GM23248 (cell line): ENCODE measurements at regions not wholly inside any gene's neighbourhood (a gene's known extent, or its start where the extent isn't known, plus 50 kb on each side); places are given as distances from the start of the nearest gene placed in this dataset.

Experiments
- DNase-seq: peaks from one replicate; pipeline ENCODE4 v3.0.0-alpha.2; 2015
- H2AFZ ChIP-seq: fragments of 200-600 bp; sonication (generic); 2 replicates; pipeline ENCODE4 v1.6.1; 2016; ENCODE audit warnings: antibody characterized with exemption
- H3F3A ChIP-seq: fragments of 200-600 bp; sonication (generic); 2 replicates; pipeline ENCODE4 v1.6.1; 2016; ENCODE audit warnings: mild to moderate bottlenecking, antibody characterized with exemption, mixed run types; ENCODE audit not compliant: insufficient read depth
- H3K27ac ChIP-seq: fragments of 200-600 bp; sonication (generic); 2 replicates; pipeline ENCODE4 v1.5.1; 2016; ENCODE audit warnings: mild to moderate bottlenecking
- H3K27me3 ChIP-seq: fragments of 200-600 bp; sonication (generic); replicated peaks from 2 replicates; pipeline ENCODE4 v1.6.1; 2016; ENCODE audit warnings: mild to moderate bottlenecking; ENCODE audit not compliant: insufficient read depth
- H3K36me3 ChIP-seq: fragments of 200-600 bp; sonication (generic); 2 replicates; pipeline ENCODE4 v1.6.1; 2016; ENCODE audit warnings: low read depth, mild to moderate bottlenecking
- H3K4me1 ChIP-seq: fragments of 200-600 bp; sonication (generic); 2 replicates; pipeline ENCODE4 v1.6.1; 2016; ENCODE audit warnings: mild to moderate bottlenecking; ENCODE audit not compliant: insufficient read depth
- H3K4me2 ChIP-seq: fragments of 200-600 bp; sonication (generic); one replicate; pipeline ENCODE4 v1.6.1; 2016; ENCODE audit warnings: mild to moderate bottlenecking; ENCODE audit not compliant: unreplicated experiment
- H3K4me3 ChIP-seq: fragments of 200-600 bp; sonication (generic); 2 replicates; pipeline ENCODE4 v1.5.1; 2016; ENCODE audit warnings: mild to moderate bottlenecking
- H3K79me2 ChIP-seq: fragments of 200-600 bp; sonication (generic); 2 replicates; pipeline ENCODE4 v1.6.1; 2016; ENCODE audit warnings: mild to moderate bottlenecking; ENCODE audit not compliant: insufficient read depth
- H3K9ac ChIP-seq: fragments of 200-600 bp; sonication (generic); 2 replicates; pipeline ENCODE4 v1.6.1; 2016; ENCODE audit warnings: mild to moderate bottlenecking
- H3K9me2 ChIP-seq: fragments of 200-600 bp; sonication (generic); 2 replicates; pipeline ENCODE4 v1.6.1; 2016; ENCODE audit warnings: mixed run types, mild to moderate bottlenecking, moderate library complexity; ENCODE audit not compliant: insufficient read depth
- H3K9me3 ChIP-seq: fragments of 200-600 bp; sonication (generic); one replicate; pipeline ENCODE4 v1.6.1; 2017; ENCODE audit warnings: low read depth
- H4K20me1 ChIP-seq: fragments of 200-600 bp; sonication (generic); 2 replicates; pipeline ENCODE4 v1.6.0; 2016; ENCODE audit not compliant: insufficient read depth
- EZH2 ChIP-seq: fragments of 200-600 bp; sonication (generic); IDR thresholded peaks from 2 replicates; pipeline ENCODE4 v1.6.1; 2018; ENCODE audit warnings: antibody characterized with exemption, mild to moderate bottlenecking; ENCODE audit not compliant: insufficient read depth, poor library complexity, severe bottlenecking
- EZH2phosphoT487 ChIP-seq: fragments of 200-600 bp; sonication (generic); IDR thresholded peaks from 2 replicates; pipeline ENCODE4 v1.6.1; 2018; ENCODE audit warnings: antibody characterized with exemption, moderate library complexity, mild to moderate bottlenecking, low read depth; ENCODE audit not compliant: insufficient read depth
- WGBS, 2 experiments: methylation state at CpG; one replicate each; pipeline ENCODE4 v1.1.6; 2015 to 2017; ENCODE audit warnings: low lambda C conversion rate in 2 of 2, low coverage in 1 of 2; ENCODE audit errors: missing lambda C conversion rate in 2 of 2; 5-methylcytosine and 5-hydroxymethylcytosine counted together
- in situ Hi-C: fragments of 300-500 bp; cut with MboI; formaldehyde crosslinking; loops from 2 replicates; pipeline ENCODE4 v1.15.0; 2020

DNA sequence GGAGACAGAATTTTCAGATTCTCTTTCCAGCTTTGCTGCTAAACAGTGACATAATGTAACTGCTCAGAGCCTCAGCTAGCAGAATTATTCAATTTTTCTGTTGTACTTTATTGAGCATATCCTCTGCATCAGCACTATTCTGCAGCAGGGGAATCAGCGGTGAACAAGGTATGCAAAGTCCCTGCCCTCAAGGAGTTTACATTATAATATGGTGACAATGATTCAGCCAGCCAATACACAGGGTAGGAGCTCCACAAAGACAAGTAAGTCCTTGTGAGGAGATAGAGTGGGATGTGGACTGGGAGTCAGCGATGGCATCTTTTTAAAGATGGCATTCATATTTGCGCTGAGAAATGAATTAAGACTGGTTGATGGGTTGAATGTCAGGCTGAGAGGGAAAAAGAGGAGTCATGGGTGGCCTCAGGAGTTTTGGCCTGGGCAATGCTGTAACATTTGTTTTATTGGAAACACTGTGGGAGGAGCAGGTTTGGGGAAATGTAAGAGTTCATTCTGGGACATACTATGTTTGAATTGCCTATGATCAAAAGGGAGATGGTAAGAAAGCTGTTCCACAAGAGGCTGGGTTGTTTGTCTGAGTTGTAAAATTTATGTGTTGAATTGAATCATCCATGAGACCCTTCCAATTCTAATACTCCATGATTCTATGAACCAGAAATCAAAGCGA lies 194.5 kb downstream of the PLK2 start:
- Histone ChIP-seq H3K4me2 (no peak overlapping the region), H3K4me3 (no peak overlapping the region), H3K27ac (no peak overlapping the region), H2AFZ (no peak overlapping the region), H3K36me3 (no peaks in the 10 kb centered on the region), H3K9ac (no peak overlapping the region), H3K4me1 (peaks cover 24% of the 10 kb centered on the region), H4K20me1 (no peaks in the 10 kb centered on the region), H3K9me2 (no peaks in the 10 kb centered on the region), H3K9me3 (no peaks in the 10 kb centered on the region), H3K79me2 (no peaks in the 10 kb centered on the region), H3K27me3 (no peaks in the 10 kb centered on the region), H3F3A (peaks cover 26% of the 10 kb centered on the region)
- no peak for DNase-seq
- TF ChIP-seq EZH2 (no peak), EZH2phosphoT487 (no peak)
- 95 to 96% methylated on average over 4 of the region's 4 CpGs for WGBS, 2 experiments
- in situ Hi-C loops, result no loop called here

DNA sequence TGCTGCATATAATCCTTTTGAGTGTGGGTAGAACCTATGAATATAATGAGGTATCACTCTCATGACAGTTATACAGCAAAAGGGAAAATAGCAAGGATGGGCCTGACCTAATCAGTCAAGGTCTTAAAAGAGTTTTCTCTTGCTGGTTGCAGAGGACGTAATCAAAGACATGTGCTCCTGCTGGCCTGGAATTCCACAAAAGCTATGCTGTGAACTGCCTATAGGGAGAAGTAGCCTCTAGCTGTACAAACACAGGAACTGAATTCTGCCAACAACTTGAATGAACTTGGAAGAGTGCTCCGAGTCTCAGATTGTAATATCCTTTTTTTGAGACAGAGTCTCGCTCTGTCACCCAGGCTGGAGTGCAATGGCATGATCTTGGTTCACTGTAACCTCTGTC lies 195.6 kb downstream of the PLK2 start:
- Histone ChIP-seq H3K79me2 (no peaks in the 10 kb centered on the region), H3K27ac (no peak overlapping the region), H4K20me1 (no peaks in the 10 kb centered on the region), H3K27me3 (no peaks in the 10 kb centered on the region), H3K4me2 (no peak overlapping the region), H3K36me3 (no peaks in the 10 kb centered on the region), H2AFZ (no peak overlapping the region), H3K9me3 (no peaks in the 10 kb centered on the region), H3K4me1 (peaks cover 34% of the 10 kb centered on the region), H3K4me3 (no peak overlapping the region), H3F3A (peaks cover 37% of the 10 kb centered on the region), H3K9ac (no peak overlapping the region), H3K9me2 (no peaks in the 10 kb centered on the region)
- TF ChIP-seq EZH2 (no peak), EZH2phosphoT487 (no peak)
- in situ Hi-C loops, result no loop called here
- no peak for DNase-seq
- WGBS, 2 experiments, result 82 to 92% methylated on average over 3 of the region's 3 CpGs

DNA sequence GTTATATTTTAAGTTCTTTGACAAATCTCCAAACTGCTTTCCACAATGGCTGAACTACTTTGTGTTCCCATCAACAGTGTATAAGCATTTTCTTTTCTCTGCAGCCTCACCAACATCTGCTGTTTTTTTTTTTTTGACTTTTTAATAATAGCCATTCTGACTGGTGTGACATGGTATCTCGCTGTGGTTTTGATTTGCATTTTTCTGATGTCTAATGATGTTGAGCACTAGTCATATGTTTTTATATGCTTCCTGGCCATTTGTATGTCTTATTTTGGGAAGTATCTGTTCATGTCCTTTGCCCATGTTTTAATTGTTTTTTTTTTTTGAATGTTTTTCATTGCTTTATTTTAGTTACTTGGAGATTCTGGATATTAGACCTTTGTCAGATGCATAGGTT lies 196.6 kb downstream of the PLK2 start:
- no peaks in the 10 kb centered on the region for H4K20me1 ChIP-seq
- DNase-seq, result no peak

DNA sequence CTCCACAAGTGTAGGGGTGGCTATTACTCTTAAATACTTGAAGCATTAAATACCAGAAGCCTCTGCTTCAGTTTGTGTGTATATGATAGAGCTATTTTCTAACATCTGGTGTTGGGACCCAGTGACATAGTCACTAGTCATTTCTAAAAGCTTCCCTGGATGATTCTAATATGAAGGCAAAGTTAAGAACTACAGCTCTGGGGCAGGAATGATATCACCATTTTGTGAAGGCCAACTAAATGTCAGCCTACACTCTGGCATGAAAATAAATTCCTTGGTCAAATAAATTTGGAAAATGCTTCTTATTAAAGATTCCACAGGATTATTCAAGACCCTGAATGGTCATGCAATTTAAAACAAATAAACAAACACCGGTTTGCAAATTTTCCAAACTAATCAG lies 197.7 kb downstream of the PLK2 start:
- H2AFZ ChIP-seq, result 0 out of 2 replicates have a peak overlapping the region, but pooled peaks have one; percentile 16
- H3K79me2 ChIP-seq, result no peaks in the 10 kb centered on the region
- 5 to 14% methylated on average over 1 of the region's 1 CpG for WGBS, 2 experiments
- H3F3A ChIP-seq, result peaks cover 40% of the 10 kb centered on the region
- no peaks in the 10 kb centered on the region for H4K20me1 ChIP-seq
- peaks cover 36% of the 10 kb centered on the region for H3K4me1 ChIP-seq
- H3K4me2 ChIP-seq, result peak overlapping the region; percentile 31
- in situ Hi-C loops, result no loop called here
- H3K9me3 ChIP-seq, result no peaks in the 10 kb centered on the region
- no peak overlapping the region for H3K9ac ChIP-seq
- H3K36me3 ChIP-seq, result no peaks in the 10 kb centered on the region
- H3K4me3 ChIP-seq, result no peak overlapping the region
- peak; percentile 70 for DNase-seq
- TF ChIP-seq EZH2, result no peak
- TF ChIP-seq EZH2phosphoT487, result no peak
- H3K9me2 ChIP-seq, result no peaks in the 10 kb centered on the region
- peak overlapping the region; percentile 59 for H3K27ac ChIP-seq
- H3K27me3 ChIP-seq, result no peaks in the 10 kb centered on the region

More for the DNA sequence above, 196.6 kb downstream of the PLK2 start:
- Histone ChIP-seq H3K36me3 (no peaks in the 10 kb centered on the region), H3K4me1 (peaks cover 36% of the 10 kb centered on the region), H3K4me2 (no peak overlapping the region), H3K9ac (no peak overlapping the region), H3K27me3 (no peaks in the 10 kb centered on the region), H3K9me3 (no peaks in the 10 kb centered on the region), H3K27ac (no peak overlapping the region), H3K9me2 (no peaks in the 10 kb centered on the region), H3K4me3 (no peak overlapping the region), H2AFZ (no peak overlapping the region), H3K79me2 (no peaks in the 10 kb centered on the region), H3F3A (peaks cover 40% of the 10 kb centered on the region)
- TF ChIP-seq EZH2phosphoT487 (no peak), EZH2 (no peak)
- in situ Hi-C loops, result no loop called here
- 85 to 100% methylated on average over 1 of the region's 1 CpG for WGBS, 2 experiments

DNA sequence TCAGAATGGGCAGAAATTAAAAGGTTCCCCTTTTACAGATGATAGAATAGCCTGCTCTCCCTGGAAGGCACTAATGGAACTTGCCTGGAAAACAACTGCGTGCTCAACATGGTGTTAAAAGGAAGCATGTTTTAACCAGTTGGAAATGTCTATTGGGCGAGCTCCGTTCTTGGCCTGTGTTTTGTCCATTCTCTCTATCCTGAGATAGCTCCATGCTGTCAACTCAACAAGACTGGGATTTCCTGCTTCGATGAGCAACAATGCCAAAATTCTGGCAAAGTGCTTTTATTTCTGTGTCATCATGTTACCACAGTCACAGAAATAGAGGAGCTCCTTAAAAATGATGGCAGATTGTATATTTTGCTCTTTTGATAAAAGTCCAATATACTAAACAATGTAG lies 198.3 kb downstream of the PLK2 start:
- Histone ChIP-seq H3K79me2 (no peaks in the 10 kb centered on the region), H3F3A (peaks cover 40% of the 10 kb centered on the region), H4K20me1 (no peaks in the 10 kb centered on the region), H3K9me3 (no peaks in the 10 kb centered on the region), H3K4me3 (peak overlapping the region; percentile 14; the same call in 1 of the 2 replicates), H3K4me1 (peaks cover 36% of the 10 kb centered on the region), H3K36me3 (no peaks in the 10 kb centered on the region), H2AFZ (peak overlapping the region; percentile 16; the same call in 1 of the 2 replicates), H3K4me2 (peak overlapping the region; percentile 31), H3K27me3 (no peaks in the 10 kb centered on the region), H3K27ac (peak overlapping the region; percentile 59), H3K9ac (no peak overlapping the region), H3K9me2 (no peaks in the 10 kb centered on the region)
- DNase-seq, result peak; percentile 88
- 3 to 5% methylated on average over 4 of the region's 4 CpGs for WGBS, 2 experiments
- in situ Hi-C loops, result no loop called here
- TF ChIP-seq EZH2phosphoT487 (no peak), EZH2 (no peak)
